K562 (cell line): ENCODE measurements at regions not wholly inside any gene's neighbourhood (a gene's known extent, or its start where the extent isn't known, plus 50 kb on each side); places are given as distances from the start of the nearest gene placed in this dataset.

Experiments used
- ATAC-seq: fragments of 200-7000 bp; cut with Tn5 transposase; 3 replicates; pipeline ENCODE4 v1.9.1; 2020; ENCODE audit warnings: moderate library complexity
- BruUV-seq: library from RNA; stranded (reverse); fragments of 400-500 nt; replicated peaks from 2 replicates; lab custom pipeline; 2021; lab: Mats Ljungman, UMichigan
- CTCF ChIA-PET: fragments of 300-600 bp; formaldehyde crosslinking; extraction: SDS; loops from one replicate; lab custom pipeline; 2021; ENCODE audit warnings: low intra/inter-chr PET ratio; lab: Yijun Ruan, JAX
- POLR2A ChIA-PET: fragments of 300-600, 350-650 bp; sonication (Branson Sonifier 250); formaldehyde crosslinking; extraction: SDS; loops from one replicate; lab custom pipeline; 2021; ENCODE audit warnings: antibody characterized with exemption, inconsistent platforms; lab: Yijun Ruan, JAX
- DNase-seq, 4 experiments: peaks; one replicate each; pipeline versions ENCODE4 v3.0.0 to v3.0.0-alpha.2; 2011 to 2018; ENCODE audit warnings: low spot score in 3 of 4, mixed read lengths in 3 of 4; ENCODE audit errors: extremely low read depth in 1 of 4
- FAIRE-seq: peaks from 2 replicates; lab custom pipeline; 2011; peaks lifted over from hg19 to GRCh38; lab: Jason Lieb, UNC
- H2AFZ ChIP-seq: 2 replicates; pipeline ENCODE4 v1.6.0; 2011; ENCODE audit warnings: low read depth, low read length, control low read depth, inconsistent platforms
- H3K27ac ChIP-seq: fragments of 200-600 bp; 3 replicates; pipeline ENCODE4 v1.8.0; 2011; ENCODE audit warnings: low read depth, mild to moderate bottlenecking, control low read depth, inconsistent platforms, low read length, moderate library complexity, mixed read lengths; ENCODE audit errors: extremely low read depth
- H3K27me3 ChIP-seq, 2 experiments: fragments of 300-600 bp in 1 of 2; 2 replicates in 1 of 2; 3 replicates in 1 of 2; pipeline versions ENCODE4 v1.6.0 to v1.8.0; 2011; ENCODE audit warnings: inconsistent platforms in 2 of 2, low read length in 2 of 2, mild to moderate bottlenecking in 1 of 2, mixed read lengths in 1 of 2, moderate library complexity in 1 of 2; ENCODE audit not compliant: control insufficient read depth in 2 of 2, insufficient read depth in 2 of 2
- H3K36me3 ChIP-seq: fragments of 300-600 bp; 3 replicates; pipeline ENCODE4 v1.8.0; 2011; ENCODE audit warnings: mild to moderate bottlenecking, low read length, inconsistent platforms; ENCODE audit not compliant: control insufficient read depth, insufficient read depth
- H3K4me1 ChIP-seq, 2 experiments: fragments of 200-600 bp in 1 of 2; replicated peaks in 1 of 2; 2 replicates in 1 of 2; 3 replicates in 1 of 2; pipeline versions ENCODE4 v1.5.1 to v1.8.0; 2011; ENCODE audit warnings: inconsistent platforms in 2 of 2, low read length in 2 of 2, mild to moderate bottlenecking in 1 of 2, mixed read lengths in 1 of 2, moderate library complexity in 1 of 2; ENCODE audit not compliant: control insufficient read depth in 2 of 2, insufficient read depth in 2 of 2
- H3K4me2 ChIP-seq: 2 replicates; pipeline ENCODE4 v1.6.1; 2011; ENCODE audit warnings: low read length, control low read depth, inconsistent platforms, mixed read lengths; ENCODE audit not compliant: insufficient read depth
- H3K4me3 ChIP-seq: fragments of 200-600 bp; sonication (generic), shearing (Covaris generic); 2 replicates; pipeline ENCODE4 v1.5.1; 2016; ENCODE audit warnings: control low read depth, inconsistent platforms
- H3K79me2 ChIP-seq: fragments of 200-600 bp; 3 replicates; pipeline ENCODE4 v1.8.0; 2011; ENCODE audit warnings: low read length, inconsistent platforms; ENCODE audit not compliant: control insufficient read depth, insufficient read depth
- H3K9ac ChIP-seq, 2 experiments: 2 replicates each; pipeline versions ENCODE4 v1.6.0 to v1.6.1; 2011; ENCODE audit warnings: low read depth in 2 of 2, low read length in 2 of 2, control low read depth in 1 of 2, inconsistent platforms in 1 of 2, mild to moderate bottlenecking in 1 of 2, mixed read lengths in 1 of 2; ENCODE audit not compliant: insufficient read depth in 1 of 2
- H3K9me1 ChIP-seq: one replicate; pipeline ENCODE4 v1.6.0; 2011; ENCODE audit warnings: inconsistent platforms, mild to moderate bottlenecking, low read length, moderate library complexity; ENCODE audit not compliant: control insufficient read depth, insufficient read depth
- H3K9me3 ChIP-seq: replicated peaks from 2 replicates; pipeline ENCODE4 v1.5.1; 2011; ENCODE audit warnings: low read depth, low read length, inconsistent platforms; ENCODE audit not compliant: control insufficient read depth, insufficient read depth
- H4K20me1 ChIP-seq: replicated peaks from 2 replicates; pipeline ENCODE4 v1.6.1; 2011; ENCODE audit warnings: low read length, inconsistent platforms, mixed read lengths; ENCODE audit not compliant: control insufficient read depth, insufficient read depth
- BCOR ChIP-seq: fragments of 450-650 bp; IDR thresholded peaks from 2 replicates; pipeline ENCODE4 v1.6.1; 2016
- C11orf30 ChIP-seq: fragments of 450-650 bp; IDR thresholded peaks from 2 replicates; pipeline ENCODE4 v1.6.1; 2016; ENCODE audit warnings: low read depth, mild to moderate bottlenecking
- ELF2 ChIP-seq: fragments of 250-450 bp; sonication (Bioruptor Pico); IDR thresholded peaks from 2 replicates; pipeline ENCODE4 v1.5.0; 2021; ENCODE audit warnings: mild to moderate bottlenecking
- HNRNPH1 ChIP-seq: fragments of 200-400 bp; formaldehyde crosslinking; optimal IDR thresholded peaks from 2 replicates; pipeline ENCODE3; 2017; ENCODE audit warnings: low read depth, mild to moderate bottlenecking, low read length, moderate library complexity
- IRF2 ChIP-seq: sonication (generic); formaldehyde crosslinking; IDR thresholded peaks from 2 replicates; pipeline ENCODE4 v1.8.1; 2022; ENCODE audit warnings: mild to moderate bottlenecking, missing genetic modification reagents
- NR1H2 ChIP-seq: sonication (generic); formaldehyde crosslinking; IDR thresholded peaks from 2 replicates; pipeline ENCODE4 v1.4.0; 2020; ENCODE audit warnings: mild to moderate bottlenecking, missing genetic modification reagents
- TEAD1 ChIP-seq, 2 experiments: fragments of 450-650 bp in 1 of 2; sonication (generic) in 1 of 2; formaldehyde crosslinking; IDR thresholded peaks; 2 replicates each; pipeline versions ENCODE4 v1.4.0 to v1.8.0; 2020 to 2022; ENCODE audit warnings: mild to moderate bottlenecking in 2 of 2, missing genetic modification reagents in 1 of 2
- XRCC3 ChIP-seq: fragments of 450-650 bp; IDR thresholded peaks from 2 replicates; pipeline ENCODE4 v1.6.1; 2017; ENCODE audit warnings: mild to moderate bottlenecking, moderate library complexity
- ZKSCAN3 ChIP-seq: fragments of 250-450 bp; sonication (Bioruptor Pico); IDR thresholded peaks from 2 replicates; pipeline ENCODE4 v1.4.0; 2020
- ZNF408 ChIP-seq: fragments of 250-450 bp; sonication (Bioruptor Pico); IDR thresholded peaks from 2 replicates; pipeline ENCODE4 v1.4.0; 2020; ENCODE audit warnings: low read depth, mild to moderate bottlenecking, moderate library complexity
- ZNF780A ChIP-seq: fragments of 250-450 bp; sonication (Bioruptor Pico); IDR thresholded peaks from 2 replicates; pipeline ENCODE4 v1.5.0; 2021; ENCODE audit warnings: mild to moderate bottlenecking
- WGBS: fragments of 100-300 bp; shearing (Covaris generic); methylation state at CpG from one replicate; pipeline ENCODE4 v1.1.6; 2016; ENCODE audit warnings: low coverage, mixed read lengths; ENCODE audit not compliant: insufficient coverage; ENCODE audit errors: missing lambda C conversion rate; 5-methylcytosine and 5-hydroxymethylcytosine counted together
- in situ Hi-C: fragments of 300-500 bp; cut with MboI; formaldehyde crosslinking; loops from 4 replicates; pipeline ENCODE4 v1.15.0; 2018; ENCODE audit warnings: inconsistent platforms, mixed read lengths
- intact Hi-C: fragments of 100-400 bp; cut with micrococcal nuclease; formaldehyde crosslinking; loops from 2 replicates; pipeline ENCODE4 v1.14.2; 2022
- TF ChIP-seq, protein P1 (sequence below): fragments of 450-650 bp; formaldehyde crosslinking; conservative IDR thresholded peaks from 2 replicates; pipeline ENCODE4 v1.4.0; 2022; ENCODE audit warnings: mild to moderate bottlenecking, missing genetic modification characterization
- TF ChIP-seq, protein P2 (sequence below): fragments of 450-650 bp; IDR thresholded peaks from 2 replicates; pipeline ENCODE4 v1.6.1; 2016; ENCODE audit warnings: low read depth
- TF ChIP-seq, protein P3 (sequence below): fragments of 250-450 bp; sonication (Bioruptor Pico); IDR thresholded peaks from 2 replicates; pipeline ENCODE4 v1.8.0; 2021; ENCODE audit warnings: borderline replicate concordance, mild to moderate bottlenecking, moderate library complexity; ENCODE audit not compliant: poor library complexity, severe bottlenecking

DNA sequence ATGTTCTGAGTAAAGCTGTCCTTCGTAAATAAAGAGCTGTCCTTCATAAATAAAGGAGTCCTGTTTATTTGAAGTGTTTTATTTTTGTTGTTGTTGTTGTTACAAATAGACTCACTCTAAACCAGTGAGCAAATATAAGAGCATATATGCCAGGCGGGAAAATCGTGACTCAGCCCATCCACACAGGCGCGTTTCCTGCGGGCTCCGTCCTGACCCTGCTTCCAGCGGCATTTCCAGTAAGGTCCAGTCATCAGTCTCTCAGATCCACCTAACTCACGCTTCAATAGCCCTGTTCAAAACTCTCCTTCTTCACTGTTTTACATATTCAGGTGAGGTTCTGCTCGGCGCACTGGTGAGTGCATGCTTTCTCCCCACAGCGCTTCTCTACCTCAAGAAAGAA, 277.2 kb upstream of the ADARB2 start:
- H3K4me2 ChIP-seq, result no peak overlapping the region
- H3K79me2 ChIP-seq, result no peaks in the 10 kb centered on the region
- H3K27me3 ChIP-seq, result no peaks in the 10 kb centered on the region
- no peaks in the 10 kb centered on the region for H4K20me1 ChIP-seq
- H3K36me3 ChIP-seq, result no peaks in the 10 kb centered on the region
- CTCF ChIA-PET, result no interaction called here
- H3K27ac ChIP-seq, result no peak overlapping the region
- no TSS peak for BruUV-seq
- H3K4me1 ChIP-seq, result no peaks in the 10 kb centered on the region
- no peak overlapping the region for H3K4me3 ChIP-seq
- POLR2A ChIA-PET, result interaction anchor here (0.7 kb wide), 1 partner anchor 19 kb away, joined by 3 read pairs; no protein-coding TSS in a partner anchor
- WGBS, result under 1% methylated on average over 11 of the region's 12 CpGs
- no peaks in the 10 kb centered on the region for H3K9me1 ChIP-seq
- ATAC-seq, result no peak
- no peak for FAIRE-seq
- H3K9me3 ChIP-seq, result no peaks in the 10 kb centered on the region
- H2AFZ ChIP-seq, result no peak overlapping the region
- intact Hi-C loops (no loop called here), in situ Hi-C loops (no loop called here)
- DNase-seq, result no peak
- H3K9ac ChIP-seq, result no peak overlapping the region
- no peak for TF ChIP-seq ELF2 (CRISPR knock-in tag)
- no peak for TF ChIP-seq ZNF780A
- no peak for TF ChIP-seq C11orf30
- TF ChIP-seq, protein P1, sequence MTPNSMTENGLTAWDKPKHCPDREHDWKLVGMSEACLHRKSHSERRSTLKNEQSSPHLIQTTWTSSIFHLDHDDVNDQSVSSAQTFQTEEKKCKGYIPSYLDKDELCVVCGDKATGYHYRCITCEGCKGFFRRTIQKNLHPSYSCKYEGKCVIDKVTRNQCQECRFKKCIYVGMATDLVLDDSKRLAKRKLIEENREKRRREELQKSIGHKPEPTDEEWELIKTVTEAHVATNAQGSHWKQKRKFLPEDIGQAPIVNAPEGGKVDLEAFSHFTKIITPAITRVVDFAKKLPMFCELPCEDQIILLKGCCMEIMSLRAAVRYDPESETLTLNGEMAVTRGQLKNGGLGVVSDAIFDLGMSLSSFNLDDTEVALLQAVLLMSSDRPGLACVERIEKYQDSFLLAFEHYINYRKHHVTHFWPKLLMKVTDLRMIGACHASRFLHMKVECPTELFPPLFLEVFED (CRISPR knock-in tag), result no peak
- no peak for TF ChIP-seq TEAD1 (CRISPR knock-in tag; IDR thresholded peaks at IDR 0.05)
- no peak for TF ChIP-seq NR1H2 (CRISPR knock-in tag)
- TF ChIP-seq, protein P2, sequence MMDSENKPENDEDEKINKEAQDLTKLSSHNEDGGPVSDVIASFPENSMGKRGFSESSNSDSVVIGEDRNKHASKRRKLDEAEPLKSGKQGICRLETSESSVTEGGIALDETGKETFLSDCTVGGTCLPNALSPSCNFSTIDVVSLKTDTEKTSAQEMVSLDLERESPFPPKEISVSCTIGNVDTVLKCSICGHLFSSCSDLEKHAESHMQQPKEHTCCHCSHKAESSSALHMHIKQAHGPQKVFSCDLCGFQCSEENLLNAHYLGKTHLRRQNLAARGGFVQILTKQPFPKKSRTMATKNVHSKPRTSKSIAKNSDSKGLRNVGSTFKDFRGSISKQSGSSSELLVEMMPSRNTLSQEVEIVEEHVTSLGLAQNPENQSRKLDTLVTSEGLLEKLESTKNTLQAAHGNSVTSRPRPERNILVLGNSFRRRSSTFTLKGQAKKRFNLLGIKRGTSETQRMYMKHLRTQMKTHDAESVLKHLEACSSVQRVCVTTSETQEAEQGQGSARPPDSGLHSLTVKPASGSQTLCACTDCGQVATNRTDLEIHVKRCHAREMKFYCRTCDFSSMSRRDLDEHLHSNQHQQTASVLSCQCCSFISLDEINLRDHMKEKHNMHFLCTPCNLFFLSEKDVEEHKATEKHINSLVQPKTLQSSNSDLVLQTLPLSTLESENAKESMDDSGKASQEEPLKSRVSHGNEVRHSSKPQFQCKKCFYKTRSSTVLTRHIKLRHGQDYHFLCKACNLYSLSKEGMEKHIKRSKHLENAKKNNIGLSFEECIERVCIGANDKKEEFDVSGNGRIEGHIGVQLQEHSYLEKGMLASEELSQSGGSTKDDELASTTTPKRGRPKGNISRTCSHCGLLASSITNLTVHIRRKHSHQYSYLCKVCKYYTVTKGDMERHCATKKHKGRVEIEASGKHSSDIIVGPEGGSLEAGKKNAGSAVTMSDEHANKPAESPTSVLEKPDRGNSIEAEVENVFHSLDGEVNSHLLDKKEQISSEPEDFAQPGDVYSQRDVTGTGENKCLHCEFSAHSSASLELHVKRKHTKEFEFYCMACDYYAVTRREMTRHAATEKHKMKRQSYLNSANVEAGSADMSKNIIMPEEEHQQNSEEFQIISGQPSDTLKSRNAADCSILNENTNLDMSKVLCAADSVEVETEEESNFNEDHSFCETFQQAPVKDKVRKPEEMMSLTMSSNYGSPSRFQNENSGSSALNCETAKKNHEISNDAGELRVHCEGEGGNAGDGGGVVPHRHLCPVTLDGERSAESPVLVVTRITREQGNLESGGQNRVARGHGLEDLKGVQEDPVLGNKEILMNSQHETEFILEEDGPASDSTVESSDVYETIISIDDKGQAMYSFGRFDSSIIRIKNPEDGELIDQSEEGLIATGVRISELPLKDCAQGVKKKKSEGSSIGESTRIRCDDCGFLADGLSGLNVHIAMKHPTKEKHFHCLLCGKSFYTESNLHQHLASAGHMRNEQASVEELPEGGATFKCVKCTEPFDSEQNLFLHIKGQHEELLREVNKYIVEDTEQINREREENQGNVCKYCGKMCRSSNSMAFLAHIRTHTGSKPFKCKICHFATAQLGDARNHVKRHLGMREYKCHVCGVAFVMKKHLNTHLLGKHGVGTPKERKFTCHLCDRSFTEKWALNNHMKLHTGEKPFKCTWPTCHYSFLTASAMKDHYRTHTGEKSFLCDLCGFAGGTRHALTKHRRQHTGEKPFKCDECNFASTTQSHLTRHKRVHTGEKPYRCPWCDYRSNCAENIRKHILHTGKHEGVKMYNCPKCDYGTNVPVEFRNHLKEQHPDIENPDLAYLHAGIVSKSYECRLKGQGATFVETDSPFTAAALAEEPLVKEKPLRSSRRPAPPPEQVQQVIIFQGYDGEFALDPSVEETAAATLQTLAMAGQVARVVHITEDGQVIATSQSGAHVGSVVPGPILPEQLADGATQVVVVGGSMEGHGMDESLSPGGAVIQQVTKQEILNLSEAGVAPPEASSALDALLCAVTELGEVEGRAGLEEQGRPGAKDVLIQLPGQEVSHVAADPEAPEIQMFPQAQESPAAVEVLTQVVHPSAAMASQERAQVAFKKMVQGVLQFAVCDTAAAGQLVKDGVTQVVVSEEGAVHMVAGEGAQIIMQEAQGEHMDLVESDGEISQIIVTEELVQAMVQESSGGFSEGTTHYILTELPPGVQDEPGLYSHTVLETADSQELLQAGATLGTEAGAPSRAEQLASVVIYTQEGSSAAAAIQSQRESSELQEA, result no peak
- no peak for TF ChIP-seq XRCC3
- TF ChIP-seq ZKSCAN3 (CRISPR knock-in tag), result no peak
- no peak for TF ChIP-seq HNRNPH1
- no peak for TF ChIP-seq IRF2 (CRISPR knock-in tag)
- TF ChIP-seq, protein P3, sequence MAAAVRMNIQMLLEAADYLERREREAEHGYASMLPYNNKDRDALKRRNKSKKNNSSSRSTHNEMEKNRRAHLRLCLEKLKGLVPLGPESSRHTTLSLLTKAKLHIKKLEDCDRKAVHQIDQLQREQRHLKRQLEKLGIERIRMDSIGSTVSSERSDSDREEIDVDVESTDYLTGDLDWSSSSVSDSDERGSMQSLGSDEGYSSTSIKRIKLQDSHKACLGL (CRISPR knock-in tag), result no peak
- TF ChIP-seq BCOR, result no peak
- no peak for TF ChIP-seq ZNF408
